Endothelial cell of umbilical vein (primary cell): ENCODE measurements at regions not wholly inside any gene's neighbourhood (a gene's known extent, or its start where the extent isn't known, plus 50 kb on each side); places are given as distances from the start of the nearest gene placed in this dataset.

Experiments used
- BruUV-seq: library from RNA; stranded (reverse); fragments of 400-500 nt; replicated peaks from 2 replicates; lab custom pipeline; 2021; lab: Mats Ljungman, UMichigan
- CTCF ChIA-PET: fragments of 300-600, 350-600 bp; sonication (Branson Sonifier 250); formaldehyde crosslinking; loops from one replicate; lab custom pipeline; 2021; ENCODE audit warnings: antibody characterized with exemption, inconsistent platforms; lab: Charles Lee
- POLR2A ChIA-PET: fragments of 300-600, 350-600 bp; sonication (Branson Sonifier 250); formaldehyde crosslinking; loops from one replicate; lab custom pipeline; 2021; ENCODE audit warnings: antibody characterized with exemption, inconsistent platforms; lab: Charles Lee
- DNase-seq: peaks from one replicate; pipeline ENCODE4 v3.0.0-alpha.2; 2011; ENCODE audit warnings: low read depth, low spot score
- FAIRE-seq: peaks from 2 replicates; lab custom pipeline; 2011; peaks lifted over from hg19 to GRCh38; lab: Jason Lieb, UNC
- H2AFZ ChIP-seq: 2 replicates; pipeline ENCODE4 v1.6.0; 2012; ENCODE audit warnings: low read depth, low read length, control low read depth, inconsistent platforms
- H3K27ac ChIP-seq: 2 replicates; pipeline ENCODE4 v1.5.1; 2011; ENCODE audit warnings: low read depth, mild to moderate bottlenecking, control low read depth, low read length, moderate library complexity; ENCODE audit not compliant: insufficient read depth
- H3K27me3 ChIP-seq, 2 experiments: 2 replicates each; pipeline versions ENCODE4 v1.6.0 to v1.6.1; 2011; ENCODE audit warnings: low read length in 2 of 2, mixed read lengths in 1 of 2; ENCODE audit not compliant: control insufficient read depth in 2 of 2, insufficient read depth in 2 of 2
- H3K36me3 ChIP-seq, 2 experiments: 2 replicates in 1 of 2; 3 replicates in 1 of 2; pipeline ENCODE4 v1.5.1; 2011; ENCODE audit warnings: low read length in 2 of 2, mild to moderate bottlenecking in 1 of 2, moderate library complexity in 1 of 2; ENCODE audit not compliant: control insufficient read depth in 2 of 2, insufficient read depth in 2 of 2; ENCODE audit errors: extremely low read depth in 1 of 2
- H3K4me1 ChIP-seq: 3 replicates; pipeline ENCODE4 v1.5.1; 2011; ENCODE audit warnings: mild to moderate bottlenecking, low read length; ENCODE audit not compliant: control insufficient read depth, insufficient read depth; ENCODE audit errors: extremely low read depth
- H3K4me2 ChIP-seq: 2 replicates; pipeline ENCODE4 v1.6.1; 2011; ENCODE audit warnings: low read length, control low read depth, mixed read lengths; ENCODE audit not compliant: insufficient read depth
- H3K4me3 ChIP-seq, 3 experiments: fragments of 200-600 bp in 1 of 3; sonication (generic), shearing (Covaris generic) in 1 of 3; replicated peaks in 1 of 3; 2 replicates each; pipeline ENCODE4 v1.5.1; 2011 to 2016; ENCODE audit warnings: control low read depth in 3 of 3, low read length in 3 of 3, mild to moderate bottlenecking in 2 of 3, inconsistent platforms in 1 of 3, low read depth in 1 of 3, moderate library complexity in 1 of 3; ENCODE audit not compliant: insufficient read depth in 1 of 3
- H3K79me2 ChIP-seq: 2 replicates; pipeline ENCODE4 v1.6.0; 2012; ENCODE audit warnings: low read length, inconsistent platforms; ENCODE audit not compliant: control insufficient read depth, insufficient read depth
- H3K9ac ChIP-seq: replicated peaks from 2 replicates; pipeline ENCODE3; 2011; ENCODE audit warnings: low read length, control low read depth; ENCODE audit not compliant: insufficient read depth; ENCODE audit errors: extremely low read depth
- H3K9me1 ChIP-seq: replicated peaks from 3 replicates; pipeline ENCODE4 v1.6.0; 2011; ENCODE audit warnings: mild to moderate bottlenecking, low read length; ENCODE audit not compliant: control insufficient read depth, insufficient read depth; ENCODE audit errors: extremely low read depth
- H3K9me3 ChIP-seq: replicated peaks from 2 replicates; pipeline ENCODE4 v1.5.1; 2012; ENCODE audit warnings: low read length, inconsistent platforms; ENCODE audit not compliant: control insufficient read depth, insufficient read depth
- H4K20me1 ChIP-seq: replicated peaks from 2 replicates; pipeline ENCODE3; 2011; ENCODE audit warnings: mild to moderate bottlenecking, low read length; ENCODE audit not compliant: control insufficient read depth, insufficient read depth; ENCODE audit errors: extremely low read depth
- CTCF ChIP-seq, 2 donors: IDR thresholded peaks; 1 replicate in 1 of 2; 2 replicates in 1 of 2; pipeline ENCODE4 v1.5.1; 2011; ENCODE audit warnings: low read length in 2 of 2, mild to moderate bottlenecking in 2 of 2, moderate library complexity in 2 of 2, control low read depth in 1 of 2, inconsistent platforms in 1 of 2, low read depth in 1 of 2; ENCODE audit not compliant: insufficient read depth in 1 of 2; ENCODE audit errors: extremely low read depth in 1 of 2
- FOS ChIP-seq: IDR thresholded peaks from 2 replicates; pipeline ENCODE4 v1.6.1; 2011; ENCODE audit warnings: mild to moderate bottlenecking, low read length, moderate library complexity, borderline replicate concordance; ENCODE audit not compliant: insufficient read depth
- GATA2 ChIP-seq: IDR thresholded peaks from 2 replicates; pipeline ENCODE4 v1.7.0; 2011; ENCODE audit warnings: low read depth, mild to moderate bottlenecking, moderate library complexity, mixed read lengths, low read length; ENCODE audit not compliant: insufficient read length, insufficient read depth
- JUN ChIP-seq: IDR thresholded peaks from 2 replicates; pipeline ENCODE4 v1.6.1; 2011; ENCODE audit warnings: borderline replicate concordance, low read depth; ENCODE audit not compliant: insufficient read length, insufficient read depth
- MAX ChIP-seq: IDR thresholded peaks from 2 replicates; pipeline ENCODE4 v1.6.1; 2011; ENCODE audit not compliant: insufficient read depth, insufficient read length
- MYC ChIP-seq: IDR thresholded peaks from one replicate; pipeline ENCODE4 v1.6.1; 2011; ENCODE audit warnings: mild to moderate bottlenecking, low read depth, low read length
- POLR2A ChIP-seq: IDR thresholded peaks from 2 replicates; pipeline ENCODE4 v1.6.1; 2012; ENCODE audit warnings: low read depth, mild to moderate bottlenecking, control low read depth, low read length
- dilution Hi-C: fragments of 300-500 bp; cut with MboI; formaldehyde crosslinking; loops from one replicate; pipeline ENCODE4 v1.15.0; 2019; ENCODE audit warnings: low sequenced_read_pairs; ENCODE audit not compliant: extremely low pct_ligation_motif_present
- intact Hi-C: fragments of 100-400 bp; cut with micrococcal nuclease; formaldehyde crosslinking; loops from one replicate; pipeline ENCODE4 v1.10.0; 2022

GRCh38 chr1:189274267-189274666 lies 1203.4 kb downstream of the BRINP3 start:
- no peaks in the 10 kb centered on the region for H3K4me1 ChIP-seq
- H3K27me3 ChIP-seq: no peaks in the 10 kb centered on the region
- H3K27ac ChIP-seq: no peak overlapping the region
- no peak overlapping the region for H3K9ac ChIP-seq
- dilution Hi-C loops: no loop called here
- H3K4me2 ChIP-seq: no peak overlapping the region
- ChIA-PET POLR2A (no interaction called here), CTCF (no interaction called here)
- H3K4me3 ChIP-seq: no peak overlapping the region
- H3K9me1 ChIP-seq: no peaks in the 10 kb centered on the region
- H4K20me1 ChIP-seq: no peaks in the 10 kb centered on the region
- no peak for DNase-seq
- H3K36me3 ChIP-seq: no peaks in the 10 kb centered on the region
- no TSS peak for BruUV-seq
- no peaks in the 10 kb centered on the region for H3K79me2 ChIP-seq
- no peak overlapping the region for H2AFZ ChIP-seq
- H3K9me3 ChIP-seq: peaks cover under 1% of the 10 kb centered on the region
- TF ChIP-seq MYC (no peak), JUN (no peak), CTCF (IDR thresholded peaks at IDR 0.05; ENCODE audit: extremely low read depth in 1 of 2, insufficient read depth in 1 of 2, low read depth in 1 of 2, low read length in 2 of 2) (no peak), POLR2A (no peak)
- intact Hi-C loops: no loop called here
- FAIRE-seq: no peak

GRCh38 chr1:189275796-189276195 lies 1201.9 kb downstream of the BRINP3 start:
- ChIA-PET CTCF (interaction anchor here (1.1 to 1.6 kb wide), 2 partner anchors 9 to 1963 kb away, joined by 3 to 7 read pairs; no protein-coding TSS in a partner anchor), POLR2A (no interaction called here)
- H3K4me3 ChIP-seq: no peak overlapping the region
- no peaks in the 10 kb centered on the region for H3K9me3 ChIP-seq
- H3K79me2 ChIP-seq: no peaks in the 10 kb centered on the region
- H3K4me2 ChIP-seq: no peak overlapping the region
- dilution Hi-C loops: no loop called here
- no peaks in the 10 kb centered on the region for H3K4me1 ChIP-seq
- intact Hi-C loops: no loop called here
- no TSS peak for BruUV-seq
- no peak for DNase-seq
- no peak for TF ChIP-seq MAX
- no peak for TF ChIP-seq JUN
- no peak for TF ChIP-seq FOS
- no peak for TF ChIP-seq GATA2
- no peak for TF ChIP-seq POLR2A
- TF ChIP-seq CTCF (IDR thresholded peaks at IDR 0.05; ENCODE audit: extremely low read depth in 1 of 2, insufficient read depth in 1 of 2, low read depth in 1 of 2, low read length in 2 of 2): no peak
- no peaks in the 10 kb centered on the region for H3K27me3 ChIP-seq
- no peaks in the 10 kb centered on the region for H3K36me3 ChIP-seq
- no peak for FAIRE-seq
- no peak overlapping the region for H3K9ac ChIP-seq
- H2AFZ ChIP-seq: no peak overlapping the region
- no peaks in the 10 kb centered on the region for H3K9me1 ChIP-seq
- H3K27ac ChIP-seq: no peak overlapping the region
- H4K20me1 ChIP-seq: no peaks in the 10 kb centered on the region
